HCT116 (cell line): ENCODE measurements at regions not wholly inside any gene's neighbourhood (a gene's known extent, or its start where the extent isn't known, plus 50 kb on each side); places are given as distances from the start of the nearest gene placed in this dataset.

Experiments used
- ATAC-seq: fragments of 200-7000 bp; cut with Tn5 transposase; 2 replicates; pipeline ENCODE4 v1.9.1; 2020; ENCODE audit warnings: mild to moderate bottlenecking, moderate library complexity
- BruUV-seq: library from RNA; stranded (reverse); fragments of 400-500 nt; replicated peaks from 2 replicates; lab custom pipeline; 2021; lab: Mats Ljungman, UMichigan
- CTCF ChIA-PET: fragments of 300-600 bp; sonication (Branson Sonifier 250); formaldehyde crosslinking; loops from one replicate; lab custom pipeline; 2021; ENCODE audit warnings: antibody characterized with exemption; lab: Charles Lee
- POLR2A ChIA-PET: fragments of 300-600, 350-600 bp; sonication (Branson Sonifier 250); formaldehyde crosslinking; loops from one replicate; lab custom pipeline; 2021; ENCODE audit warnings: antibody characterized with exemption; lab: Charles Lee
- RAD21 ChIA-PET, 2 experiments: fragments of 300-600 bp; sonication (Branson Sonifier 250); formaldehyde crosslinking; loops; one replicate each; lab custom pipeline; 2023; ENCODE audit warnings: low total read pairs in 2 of 2; ENCODE audit not compliant: uncharacterized antibody in 2 of 2, unreplicated experiment in 2 of 2, low non-redundant PET in 1 of 2; lab: Charles Lee
- DNase-seq: peaks from one replicate; pipeline ENCODE4 v3.0.0-alpha.2; 2010; ENCODE audit warnings: low read depth, low spot score
- H2AFZ ChIP-seq: fragments of 200-600 bp; shearing (Covaris generic), sonication (generic); 2 replicates; pipeline ENCODE4 v1.6.1; 2017; ENCODE audit warnings: low read depth, mixed run types, mixed read lengths, antibody characterized with exemption, low read length; ENCODE audit not compliant: poor library complexity, severe bottlenecking
- H3K27ac ChIP-seq: 2 replicates; pipeline ENCODE4 v1.5.1; 2012; ENCODE audit warnings: low read depth, low read length
- H3K27me3 ChIP-seq: fragments of 200-600 bp; sonication (generic); 2 replicates; pipeline ENCODE4 v1.6.1; 2016; ENCODE audit warnings: mixed run types, low read length, mixed read lengths; ENCODE audit not compliant: insufficient read depth
- H3K36me3 ChIP-seq, 2 experiments: fragments of 200-500 bp in 1 of 2; fragments of 200-600 bp in 1 of 2; sonication (Bioruptor generic) in 1 of 2; sonication (generic) in 1 of 2; 2 replicates each; pipeline versions ENCODE4 v1.5.1 to v1.6.1; 2014 to 2016; ENCODE audit warnings: low read length in 2 of 2, inconsistent platforms in 1 of 2, mixed read lengths in 1 of 2, mixed run types in 1 of 2; ENCODE audit not compliant: insufficient read depth in 2 of 2, control insufficient read depth in 1 of 2
- H3K4me1 ChIP-seq, 2 experiments: fragments of 200-600 bp in 1 of 2; sonication (generic) in 1 of 2; 2 replicates each; pipeline versions ENCODE4 v1.5.1 to v1.6.1; 2012 to 2017; ENCODE audit warnings: low read length in 2 of 2, inconsistent platforms in 1 of 2, mild to moderate bottlenecking in 1 of 2, mixed read lengths in 1 of 2, mixed run types in 1 of 2, moderate library complexity in 1 of 2; ENCODE audit not compliant: insufficient read depth in 2 of 2, control insufficient read depth in 1 of 2
- H3K4me2 ChIP-seq: fragments of 200-600 bp; sonication (generic); 2 replicates; pipeline ENCODE4 v1.6.1; 2017; ENCODE audit warnings: mixed run types, low read length, mixed read lengths
- H3K4me3 ChIP-seq, 2 experiments: fragments of 200-600 bp in 1 of 2; sonication (generic) in 1 of 2; replicated peaks in 1 of 2; 2 replicates each; pipeline ENCODE4 v1.5.1; 2011 to 2016; ENCODE audit warnings: low read length in 2 of 2, control low read depth in 1 of 2, low read depth in 1 of 2, mild to moderate bottlenecking in 1 of 2, mixed read lengths in 1 of 2, mixed run types in 1 of 2
- H3K79me2 ChIP-seq: fragments of 200-600 bp; sonication (generic); 2 replicates; pipeline ENCODE4 v1.6.1; 2017; ENCODE audit warnings: mild to moderate bottlenecking, mixed run types, low read length, moderate library complexity, mixed read lengths; ENCODE audit not compliant: insufficient read depth
- H3K9ac ChIP-seq: fragments of 200-600 bp; sonication (generic); 2 replicates; pipeline ENCODE4 v1.6.1; 2016; ENCODE audit warnings: low read length, mixed read lengths
- H3K9me2 ChIP-seq: fragments of 200-600 bp; sonication (generic), shearing (Covaris generic); 2 replicates; pipeline ENCODE4 v1.6.1; 2017; ENCODE audit warnings: mixed run types, mild to moderate bottlenecking, moderate library complexity; ENCODE audit not compliant: insufficient read depth
- H3K9me3 ChIP-seq, 2 experiments: fragments of 200-500 bp in 1 of 2; fragments of 200-600 bp in 1 of 2; sonication (Bioruptor generic) in 1 of 2; sonication (generic) in 1 of 2; 2 replicates each; pipeline ENCODE4 v1.6.1; 2014 to 2017; ENCODE audit warnings: low read length in 2 of 2, mixed read lengths in 2 of 2, inconsistent platforms in 1 of 2, low read depth in 1 of 2, mild to moderate bottlenecking in 1 of 2, mixed run types in 1 of 2, moderate library complexity in 1 of 2; ENCODE audit not compliant: control insufficient read depth in 1 of 2, insufficient read depth in 1 of 2
- H4K20me1 ChIP-seq: fragments of 200-600 bp; sonication (generic), shearing (Covaris generic); 2 replicates; pipeline ENCODE4 v1.6.1; 2017; ENCODE audit warnings: mixed run types, mild to moderate bottlenecking, moderate library complexity; ENCODE audit not compliant: insufficient read depth
- ATF3 ChIP-seq: IDR thresholded peaks from 2 replicates; pipeline ENCODE4 v1.6.1; 2012
- ELF1 ChIP-seq: IDR thresholded peaks from 2 replicates; pipeline ENCODE4 v1.6.1; 2012; ENCODE audit warnings: low read depth, borderline replicate concordance
- EZH2 ChIP-seq: fragments of 200-600 bp; sonication (generic); IDR thresholded peaks from 2 replicates; pipeline ENCODE4 v1.6.1; 2017; ENCODE audit warnings: antibody characterized with exemption, mixed run types
- EZH2phosphoT487 ChIP-seq: fragments of 200-600 bp; IDR thresholded peaks from 2 replicates; pipeline ENCODE4 v1.6.1; 2018; ENCODE audit warnings: antibody characterized with exemption, borderline replicate concordance
- JUND ChIP-seq: IDR thresholded peaks from 2 replicates; pipeline ENCODE4 v1.6.1; 2012
- MAX ChIP-seq: IDR thresholded peaks from 2 replicates; pipeline ENCODE4 v1.6.1; 2012
- POLR2A ChIP-seq: IDR thresholded peaks from 2 replicates; pipeline ENCODE4 v1.7.0; 2011; ENCODE audit warnings: borderline replicate concordance; ENCODE audit not compliant: insufficient read depth, insufficient read length; ENCODE audit errors: extremely low read depth
- POLR2AphosphoS5 ChIP-seq: IDR thresholded peaks from 2 replicates; pipeline ENCODE4 v1.6.1; 2011; ENCODE audit warnings: mild to moderate bottlenecking, low read depth, low read length, moderate library complexity
- RAD21 ChIP-seq: IDR thresholded peaks from 2 replicates; pipeline ENCODE4 v1.6.1; 2012; ENCODE audit warnings: low read depth, mild to moderate bottlenecking
- REST ChIP-seq: IDR thresholded peaks from 2 replicates; pipeline ENCODE4 v1.6.1; 2012; ENCODE audit warnings: low read depth
- SP1 ChIP-seq: IDR thresholded peaks from 2 replicates; pipeline ENCODE4 v1.6.1; 2012; ENCODE audit warnings: low read depth
- SRF ChIP-seq: IDR thresholded peaks from 2 replicates; pipeline ENCODE4 v1.6.1; 2012; ENCODE audit warnings: low read depth
- TCF7L2 ChIP-seq: IDR thresholded peaks from 2 replicates; pipeline ENCODE4 v1.7.0; 2011; ENCODE audit warnings: borderline replicate concordance, inconsistent platforms; ENCODE audit not compliant: insufficient read depth, insufficient read length; ENCODE audit errors: extremely low read depth
- ZBTB33 ChIP-seq: IDR thresholded peaks from 2 replicates; pipeline ENCODE4 v1.6.1; 2011; ENCODE audit warnings: mild to moderate bottlenecking, low read length, moderate library complexity; ENCODE audit not compliant: insufficient replicate concordance; ENCODE audit errors: extremely low read depth
- ZNF274 ChIP-seq: fragments of 200-500 bp; sonication (Bioruptor generic); IDR thresholded peaks from 2 replicates; pipeline ENCODE4 v1.6.1; 2014; ENCODE audit warnings: mild to moderate bottlenecking, low read depth, low read length, inconsistent platforms
- intact Hi-C: fragments of 100-400 bp; cut with micrococcal nuclease; formaldehyde crosslinking; loops from 2 replicates; pipeline ENCODE4 v1.10.0; 2022

GRCh38 chr9:20087481-20087880 lies 298.6 kb upstream of the SLC24A2 start:
- Histone ChIP-seq H3K9me2 (no peaks in the 10 kb centered on the region), H3K9ac (no peak overlapping the region)
- no peak for DNase-seq
- ChIA-PET CTCF (no interaction called here), RAD21 (no interaction called here)
- BruUV-seq, result no TSS peak
- TF ChIP-seq POLR2A (no peak), ELF1 (no peak), EZH2 (no peak), REST (no peak), MAX (no peak), SRF (no peak), RAD21 (no peak), SP1 (no peak), ATF3 (no peak), ZBTB33 (no peak), EZH2phosphoT487 (no peak), TCF7L2 (no peak), ZNF274 (no peak), POLR2AphosphoS5 (no peak), JUND (no peak)
- TF ChIP-seq, all 23 proteins: peak for 0
- Histone ChIP-seq H2AFZ (no peak overlapping the region), H3K27ac (no peak overlapping the region), H4K20me1 (no peaks in the 10 kb centered on the region), H3K4me2 (no peak overlapping the region), H3K27me3 (peaks cover 20% of the 10 kb centered on the region), H3K4me1 (no peaks in the 10 kb centered on the region), H3K4me3 (no peak overlapping the region), H3K9me3 (no peaks in the 10 kb centered on the region), H3K79me2 (no peaks in the 10 kb centered on the region), H3K36me3 (no peaks in the 10 kb centered on the region)
- no peak for ATAC-seq
- intact Hi-C loops, result no loop called here
- POLR2A ChIA-PET, result no interaction called here
